Endodermal cell (in vitro differentiated cells): ENCODE measurements at regions not wholly inside any gene's neighbourhood (a gene's known extent, or its start where the extent isn't known, plus 50 kb on each side); places are given as distances from the start of the nearest gene placed in this dataset.

Experiments used
- DNase-seq: peaks from one replicate; pipeline ENCODE4 v3.0.0-alpha.2; 2017
- H3K27ac ChIP-seq: 2 replicates; pipeline ENCODE4 v1.5.1; 2013; ENCODE audit warnings: mild to moderate bottlenecking, low read depth, low read length, moderate library complexity
- H3K27me3 ChIP-seq: 2 replicates; pipeline ENCODE4 v1.6.1; 2013; ENCODE audit warnings: mild to moderate bottlenecking, low read length, moderate library complexity; ENCODE audit not compliant: insufficient read depth, control insufficient read depth, poor library complexity, severe bottlenecking
- H3K36me3 ChIP-seq: 2 replicates; pipeline ENCODE4 v1.7.0; 2013; ENCODE audit warnings: mild to moderate bottlenecking, low read length, moderate library complexity; ENCODE audit not compliant: control insufficient read depth, insufficient read depth
- H3K4me1 ChIP-seq: one replicate; pipeline ENCODE4 v1.7.0; 2013; ENCODE audit warnings: low read length; ENCODE audit not compliant: control insufficient read depth, insufficient read depth
- H3K4me3 ChIP-seq: 2 replicates; pipeline ENCODE4 v1.5.1; 2013; ENCODE audit warnings: mild to moderate bottlenecking, low read length, moderate library complexity
- H3K9ac ChIP-seq: 2 replicates; pipeline ENCODE4 v1.6.1; 2013; ENCODE audit warnings: mild to moderate bottlenecking, low read length, moderate library complexity; ENCODE audit not compliant: poor library complexity, severe bottlenecking; ENCODE audit errors: extremely low read depth
- H3K9me3 ChIP-seq: 2 replicates; pipeline ENCODE4 v1.6.1; 2013; ENCODE audit warnings: mild to moderate bottlenecking, low read length, moderate library complexity; ENCODE audit not compliant: control insufficient read depth
- H3K27ac Mint-ChIP-seq: 2 replicates; pipeline ENCODE4 v1.8.0; 2020; ENCODE audit warnings: mixed read lengths
- H3K27me3 Mint-ChIP-seq: 2 replicates; pipeline ENCODE4 v1.8.0; 2021; ENCODE audit warnings: mild to moderate bottlenecking, mixed read lengths; ENCODE audit not compliant: insufficient read depth
- H3K36me3 Mint-ChIP-seq: 2 replicates; pipeline ENCODE4 v1.8.0; 2020; ENCODE audit warnings: low read depth, mixed read lengths
- H3K4me1 Mint-ChIP-seq: 2 replicates; pipeline ENCODE4 v1.8.0; 2020; ENCODE audit warnings: mixed read lengths
- H3K4me3 Mint-ChIP-seq: 2 replicates; pipeline ENCODE4 v1.8.0; 2020; ENCODE audit warnings: mild to moderate bottlenecking, moderate library complexity, mixed read lengths
- H3K9me3 Mint-ChIP-seq: 2 replicates; pipeline ENCODE4 v1.8.0; 2020; ENCODE audit warnings: mild to moderate bottlenecking, mixed read lengths
- CTCF ChIP-seq: fragments of 200-600 bp; sonication (generic); conservative IDR thresholded peaks from 2 replicates; pipeline ENCODE4 v1.5.0; 2021; ENCODE audit warnings: antibody characterized with exemption, mild to moderate bottlenecking
- WGBS, 2 experiments: methylation state at CpG; one replicate each; pipeline versions ENCODE4 v1.1.5 to v1.1.7; 2013; ENCODE audit warnings: missing lambda C conversion rate in 2 of 2, mixed read lengths in 1 of 2; ENCODE audit not compliant: insufficient coverage in 1 of 2, insufficient read length in 1 of 2; 5-methylcytosine and 5-hydroxymethylcytosine counted together

- no peak for DNase-seq
- Mint-ChIP-seq H3K9me3 (no peaks in the 10 kb centered on the region), H3K4me3 (no peak overlapping the region), H3K36me3 (no peaks in the 10 kb centered on the region), H3K27me3 (no peaks in the 10 kb centered on the region), H3K27ac (no peak overlapping the region), H3K4me1 (peaks cover 9% of the 10 kb centered on the region)
- no peak overlapping the region for H3K4me3 ChIP-seq
- TF ChIP-seq CTCF = no peak
- no peak overlapping the region for H3K27ac ChIP-seq
- H3K36me3 ChIP-seq = no peaks in the 10 kb centered on the region
- no peak overlapping the region for H3K9ac ChIP-seq
- no peaks in the 10 kb centered on the region for H3K9me3 ChIP-seq
- 97 to 100% methylated on average over 2 of the region's 2 CpGs for WGBS, 2 experiments
- no peaks in the 10 kb centered on the region for H3K27me3 ChIP-seq
- no peaks in the 10 kb centered on the region for H3K4me1 ChIP-seq
Measured at GRCh38 chr9:75467142-75467541, 378.8 kb downstream of the OSTF1 start.

- no peaks in the 10 kb centered on the region for H3K36me3 ChIP-seq
- H3K27ac Mint-ChIP-seq = peak overlapping the region; percentile 66
- no peak overlapping the region for H3K27ac ChIP-seq
- H3K36me3 Mint-ChIP-seq = no peaks in the 10 kb centered on the region
- no peaks in the 10 kb centered on the region for H3K4me1 ChIP-seq
- H3K9me3 ChIP-seq = no peaks in the 10 kb centered on the region
- H3K9ac ChIP-seq = no peak overlapping the region
- no peak overlapping the region for H3K4me3 Mint-ChIP-seq
- H3K27me3 Mint-ChIP-seq = no peaks in the 10 kb centered on the region
- DNase-seq = no peak
- H3K4me3 ChIP-seq = no peak overlapping the region
- WGBS, 2 experiments = 67 to 73% methylated on average over 2 to 3 of the region's 3 CpGs
- H3K4me1 Mint-ChIP-seq = peaks cover 11% of the 10 kb centered on the region
- no peak for TF ChIP-seq CTCF
- H3K9me3 Mint-ChIP-seq = no peaks in the 10 kb centered on the region
- no peaks in the 10 kb centered on the region for H3K27me3 ChIP-seq
Measured at GRCh38 chr9:75471549-75472114, 383.3 kb downstream of the OSTF1 start.

GRCh38 chr9:75482566-75482965 lies 394.3 kb downstream of the OSTF1 start:
- H3K27ac Mint-ChIP-seq = no peak overlapping the region
- peak; percentile 65 for TF ChIP-seq CTCF
- H3K9me3 Mint-ChIP-seq = peaks cover 6% of the 10 kb centered on the region

More at GRCh38 chr9:75482566-75482965, 394.3 kb downstream of the OSTF1 start:
- no peak overlapping the region for H3K27ac ChIP-seq
- no peaks in the 10 kb centered on the region for H3K27me3 Mint-ChIP-seq
- H3K9ac ChIP-seq = no peak overlapping the region
- no peaks in the 10 kb centered on the region for H3K4me1 Mint-ChIP-seq
- no peak for DNase-seq
- H3K4me1 ChIP-seq = no peaks in the 10 kb centered on the region
- H3K4me3 ChIP-seq = no peak overlapping the region
- no peaks in the 10 kb centered on the region for H3K36me3 Mint-ChIP-seq
- WGBS, 2 experiments = 85% methylated on average over 2 of the region's 2 CpGs; no CpG with 5 or more reads in 1 of the 2 experiments
- no peaks in the 10 kb centered on the region for H3K9me3 ChIP-seq
- H3K4me3 Mint-ChIP-seq = no peak overlapping the region
- no peaks in the 10 kb centered on the region for H3K27me3 ChIP-seq
- H3K36me3 ChIP-seq = no peaks in the 10 kb centered on the region
